ENCODE measurements at regions not wholly inside any gene's neighbourhood (a gene's known extent, or its start where the extent isn't known, plus 50 kb on each side); places are given as distances from the start of the nearest gene placed in this dataset.

- TF ChIP-seq, protein P1, sequence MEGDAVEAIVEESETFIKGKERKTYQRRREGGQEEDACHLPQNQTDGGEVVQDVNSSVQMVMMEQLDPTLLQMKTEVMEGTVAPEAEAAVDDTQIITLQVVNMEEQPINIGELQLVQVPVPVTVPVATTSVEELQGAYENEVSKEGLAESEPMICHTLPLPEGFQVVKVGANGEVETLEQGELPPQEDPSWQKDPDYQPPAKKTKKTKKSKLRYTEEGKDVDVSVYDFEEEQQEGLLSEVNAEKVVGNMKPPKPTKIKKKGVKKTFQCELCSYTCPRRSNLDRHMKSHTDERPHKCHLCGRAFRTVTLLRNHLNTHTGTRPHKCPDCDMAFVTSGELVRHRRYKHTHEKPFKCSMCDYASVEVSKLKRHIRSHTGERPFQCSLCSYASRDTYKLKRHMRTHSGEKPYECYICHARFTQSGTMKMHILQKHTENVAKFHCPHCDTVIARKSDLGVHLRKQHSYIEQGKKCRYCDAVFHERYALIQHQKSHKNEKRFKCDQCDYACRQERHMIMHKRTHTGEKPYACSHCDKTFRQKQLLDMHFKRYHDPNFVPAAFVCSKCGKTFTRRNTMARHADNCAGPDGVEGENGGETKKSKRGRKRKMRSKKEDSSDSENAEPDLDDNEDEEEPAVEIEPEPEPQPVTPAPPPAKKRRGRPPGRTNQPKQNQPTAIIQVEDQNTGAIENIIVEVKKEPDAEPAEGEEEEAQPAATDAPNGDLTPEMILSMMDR (IDR thresholded peaks at IDR 0.05), result no peak
- TF ChIP-seq EZH2 (IDR thresholded peaks at IDR 0.05), result no peak
- no peak for TF ChIP-seq EZH2phosphoT487 (IDR thresholded peaks at IDR 0.05)
These were observed 102.3 kb downstream of the CHST1 start for GRCh38 chr11:45563171-45563570.

Measured in neural progenitor cell (in vitro differentiated cells).